GM23248 (cell line): ENCODE measurements at regions not wholly inside any gene's neighbourhood (a gene's known extent, or its start where the extent isn't known, plus 50 kb on each side); places are given as distances from the start of the nearest gene placed in this dataset.

Source experiments
- EZH2 ChIP-seq: fragments of 200-600 bp; sonication (generic); IDR thresholded peaks from 2 replicates; pipeline ENCODE4 v1.6.1; 2018; ENCODE audit warnings: antibody characterized with exemption, mild to moderate bottlenecking; ENCODE audit not compliant: insufficient read depth, poor library complexity, severe bottlenecking
- EZH2phosphoT487 ChIP-seq: fragments of 200-600 bp; sonication (generic); IDR thresholded peaks from 2 replicates; pipeline ENCODE4 v1.6.1; 2018; ENCODE audit warnings: antibody characterized with exemption, moderate library complexity, mild to moderate bottlenecking, low read depth; ENCODE audit not compliant: insufficient read depth

- TF ChIP-seq EZH2 (no peak), EZH2phosphoT487 (no peak)
Measured at GRCh38 chr6:40011844-40012243, 77.6 kb upstream of the MOCS1 start.
